HL-60 (cell line): ENCODE measurements at regions not wholly inside any gene's neighbourhood (a gene's known extent, or its start where the extent isn't known, plus 50 kb on each side); places are given as distances from the start of the nearest gene placed in this dataset.

ENCODE experiments used
- DNase-seq, 2 experiments: peaks; one replicate each; pipeline ENCODE4 v3.0.0-alpha.2; 2010 to 2020; ENCODE audit warnings: low read depth in 1 of 2, low spot score in 1 of 2
- H3K27ac ChIP-seq: fragments of 250-450 bp; sonication (Bioruptor Pico); replicated peaks from 2 replicates; pipeline ENCODE4 v1.5.1; 2020; ENCODE audit warnings: mild to moderate bottlenecking, moderate library complexity
- H3K27me3 ChIP-seq: fragments of 250-450 bp; sonication (Bioruptor Pico); 2 replicates; pipeline ENCODE4 v1.5.1; 2021; ENCODE audit warnings: mild to moderate bottlenecking, moderate library complexity; ENCODE audit not compliant: insufficient read depth, poor library complexity, severe bottlenecking
- H3K4me3 ChIP-seq: replicated peaks from 2 replicates; pipeline ENCODE4 v1.5.1; 2011; ENCODE audit warnings: mild to moderate bottlenecking, control low read depth, low read length; ENCODE audit not compliant: insufficient read depth
- CTCF ChIP-seq: IDR thresholded peaks from one replicate; pipeline ENCODE4 v1.5.1; 2011; ENCODE audit warnings: low read length, control low read depth, inconsistent platforms; ENCODE audit not compliant: insufficient read depth
- GABPA ChIP-seq: IDR thresholded peaks from 2 replicates; pipeline ENCODE4 v1.6.1; 2012; ENCODE audit warnings: low read depth
- POLR2AphosphoS5 ChIP-seq: IDR thresholded peaks from 2 replicates; pipeline ENCODE4 v1.6.1; 2012; ENCODE audit warnings: low read depth
- REST ChIP-seq: IDR thresholded peaks from 2 replicates; pipeline ENCODE4 v1.6.1; 2012; ENCODE audit warnings: low read depth; ENCODE audit not compliant: insufficient replicate concordance
- SPI1 ChIP-seq: IDR thresholded peaks from 2 replicates; pipeline ENCODE4 v1.6.1; 2012; ENCODE audit warnings: low read depth, mild to moderate bottlenecking, borderline replicate concordance

GRCh38 chr1:208791456-208791855 is 547.3 kb upstream of the PLXNA2 start:
- Histone ChIP-seq H3K27me3 (peaks cover 6% of the 10 kb centered on the region), H3K4me3 (no peak overlapping the region), H3K27ac (no peak overlapping the region)
- no peak for DNase-seq
- TF ChIP-seq POLR2AphosphoS5 (no peak), SPI1 (no peak), CTCF (no peak), REST (no peak), GABPA (no peak)

GRCh38 chr1:208793861-208794345 is 549.7 kb upstream of the PLXNA2 start:
- Histone ChIP-seq H3K4me3 (no peak overlapping the region), H3K27ac (no peak overlapping the region), H3K27me3 (peaks cover 3% of the 10 kb centered on the region)
- TF ChIP-seq GABPA (no peak), CTCF (no peak), REST (no peak), SPI1 (no peak), POLR2AphosphoS5 (no peak)
- DNase-seq, result no peak

GRCh38 chr1:208799186-208799585 is 555.0 kb upstream of the PLXNA2 start:
- no peak overlapping the region for H3K27ac ChIP-seq
- TF ChIP-seq POLR2AphosphoS5 (no peak), SPI1 (no peak), GABPA (no peak), CTCF (no peak), REST (no peak)
- no peak overlapping the region for H3K4me3 ChIP-seq
- DNase-seq, result no peak
- H3K27me3 ChIP-seq, result peaks cover 3% of the 10 kb centered on the region
